OCI-M1 (cell line): ENCODE measurements at regions not wholly inside any gene's neighbourhood (a gene's known extent, or its start where the extent isn't known, plus 50 kb on each side); places are given as distances from the start of the nearest gene placed in this dataset.
"Not testable (repeated sequence)": the region's sequence is repeated elsewhere in the genome, so short reads cannot be mapped to it uniquely, and the experiment has no call there.

Experiments used
- DNase-seq: peaks from one replicate; lab custom pipeline; 2025; lab: John Stamatoyannopoulos, UW

- no peak for DNase-seq
These were observed 127.7 kb upstream of the KIF2A start for GRCh38 chr5:62178258-62178657.

GRCh38 chr5:62182802-62183201 is 123.2 kb upstream of the KIF2A start:
- DNase-seq = no peak

GRCh38 chr5:62183727-62184126 is 122.3 kb upstream of the KIF2A start:
- DNase-seq = no peak

- DNase-seq = no peak
These were observed 121.6 kb upstream of the KIF2A start for GRCh38 chr5:62184444-62184843.

- DNase-seq = peak; percentile 65
These were observed 115.8 kb upstream of the KIF2A start for GRCh38 chr5:62190173-62190572.

- no peak for DNase-seq
These were observed 115.1 kb upstream of the KIF2A start for GRCh38 chr5:62190931-62191330.

- DNase-seq = no peak
These were observed 113.0 kb upstream of the KIF2A start for GRCh38 chr5:62192958-62193357.

- not testable (repeated sequence) for DNase-seq
These were observed 109.5 kb upstream of the KIF2A start for GRCh38 chr5:62196532-62196931.

GRCh38 chr5:62197697-62198096 is 108.3 kb upstream of the KIF2A start:
- no peak for DNase-seq

GRCh38 chr5:62198421-62198820 is 107.6 kb upstream of the KIF2A start:
- no peak for DNase-seq

GRCh38 chr5:62199792-62200716 is 106.0 kb upstream of the KIF2A start:
- peak; percentile 32 for DNase-seq

- peak; percentile 71 for DNase-seq
These were observed 99.7 kb upstream of the KIF2A start for GRCh38 chr5:62206150-62206829.

- DNase-seq = no peak
These were observed 97.7 kb upstream of the KIF2A start for GRCh38 chr5:62208218-62208852.

- no peak for DNase-seq
These were observed 94.6 kb upstream of the KIF2A start for GRCh38 chr5:62211405-62211804.

GRCh38 chr5:62212648-62213047 is 93.4 kb upstream of the KIF2A start:
- DNase-seq = no peak

- DNase-seq = no peak
These were observed 91.3 kb upstream of the KIF2A start for GRCh38 chr5:62214701-62215100.

GRCh38 chr5:62216603-62217002 is 89.4 kb upstream of the KIF2A start:
- DNase-seq = not testable (repeated sequence)

- not testable (repeated sequence) for DNase-seq
These were observed 88.9 kb upstream of the KIF2A start for GRCh38 chr5:62217095-62217494.

GRCh38 chr5:62218860-62219259 is 87.1 kb upstream of the KIF2A start:
- DNase-seq = not testable (repeated sequence)

- not testable (repeated sequence) for DNase-seq
These were observed 84.1 kb upstream of the KIF2A start for GRCh38 chr5:62221881-62222280.

GRCh38 chr5:62222305-62222704 is 83.7 kb upstream of the KIF2A start:
- DNase-seq = not testable (repeated sequence)

- not testable (repeated sequence) for DNase-seq
These were observed 82.7 kb upstream of the KIF2A start for GRCh38 chr5:62223312-62223670.
